HCT116 (cell line): ENCODE measurements at regions not wholly inside any gene's neighbourhood (a gene's known extent, or its start where the extent isn't known, plus 50 kb on each side); places are given as distances from the start of the nearest gene placed in this dataset.

Experiments used
- ATAC-seq: fragments of 200-7000 bp; cut with Tn5 transposase; 2 replicates; pipeline ENCODE4 v1.9.1; 2020; ENCODE audit warnings: mild to moderate bottlenecking, moderate library complexity
- BruUV-seq: library from RNA; stranded (reverse); fragments of 400-500 nt; replicated peaks from 2 replicates; lab custom pipeline; 2021; lab: Mats Ljungman, UMichigan
- CTCF ChIA-PET: fragments of 300-600 bp; sonication (Branson Sonifier 250); formaldehyde crosslinking; loops from one replicate; lab custom pipeline; 2021; ENCODE audit warnings: antibody characterized with exemption; lab: Charles Lee
- POLR2A ChIA-PET: fragments of 300-600, 350-600 bp; sonication (Branson Sonifier 250); formaldehyde crosslinking; loops from one replicate; lab custom pipeline; 2021; ENCODE audit warnings: antibody characterized with exemption; lab: Charles Lee
- RAD21 ChIA-PET, 2 experiments: fragments of 300-600 bp; sonication (Branson Sonifier 250); formaldehyde crosslinking; loops; one replicate each; lab custom pipeline; 2023; ENCODE audit warnings: low total read pairs in 2 of 2; ENCODE audit not compliant: uncharacterized antibody in 2 of 2, unreplicated experiment in 2 of 2, low non-redundant PET in 1 of 2; lab: Charles Lee
- DNase-seq: peaks from one replicate; pipeline ENCODE4 v3.0.0-alpha.2; 2010; ENCODE audit warnings: low read depth, low spot score
- H2AFZ ChIP-seq: fragments of 200-600 bp; shearing (Covaris generic), sonication (generic); 2 replicates; pipeline ENCODE4 v1.6.1; 2017; ENCODE audit warnings: low read depth, mixed run types, mixed read lengths, antibody characterized with exemption, low read length; ENCODE audit not compliant: poor library complexity, severe bottlenecking
- H3K27ac ChIP-seq: 2 replicates; pipeline ENCODE4 v1.5.1; 2012; ENCODE audit warnings: low read depth, low read length
- H3K27me3 ChIP-seq: fragments of 200-600 bp; sonication (generic); 2 replicates; pipeline ENCODE4 v1.6.1; 2016; ENCODE audit warnings: mixed run types, low read length, mixed read lengths; ENCODE audit not compliant: insufficient read depth
- H3K36me3 ChIP-seq, 2 experiments: fragments of 200-500 bp in 1 of 2; fragments of 200-600 bp in 1 of 2; sonication (Bioruptor generic) in 1 of 2; sonication (generic) in 1 of 2; 2 replicates each; pipeline versions ENCODE4 v1.5.1 to v1.6.1; 2014 to 2016; ENCODE audit warnings: low read length in 2 of 2, inconsistent platforms in 1 of 2, mixed read lengths in 1 of 2, mixed run types in 1 of 2; ENCODE audit not compliant: insufficient read depth in 2 of 2, control insufficient read depth in 1 of 2
- H3K4me1 ChIP-seq, 2 experiments: fragments of 200-600 bp in 1 of 2; sonication (generic) in 1 of 2; 2 replicates each; pipeline versions ENCODE4 v1.5.1 to v1.6.1; 2012 to 2017; ENCODE audit warnings: low read length in 2 of 2, inconsistent platforms in 1 of 2, mild to moderate bottlenecking in 1 of 2, mixed read lengths in 1 of 2, mixed run types in 1 of 2, moderate library complexity in 1 of 2; ENCODE audit not compliant: insufficient read depth in 2 of 2, control insufficient read depth in 1 of 2
- H3K4me2 ChIP-seq: fragments of 200-600 bp; sonication (generic); 2 replicates; pipeline ENCODE4 v1.6.1; 2017; ENCODE audit warnings: mixed run types, low read length, mixed read lengths
- H3K4me3 ChIP-seq, 2 experiments: fragments of 200-600 bp in 1 of 2; sonication (generic) in 1 of 2; replicated peaks in 1 of 2; 2 replicates each; pipeline ENCODE4 v1.5.1; 2011 to 2016; ENCODE audit warnings: low read length in 2 of 2, control low read depth in 1 of 2, low read depth in 1 of 2, mild to moderate bottlenecking in 1 of 2, mixed read lengths in 1 of 2, mixed run types in 1 of 2
- H3K79me2 ChIP-seq: fragments of 200-600 bp; sonication (generic); 2 replicates; pipeline ENCODE4 v1.6.1; 2017; ENCODE audit warnings: mild to moderate bottlenecking, mixed run types, low read length, moderate library complexity, mixed read lengths; ENCODE audit not compliant: insufficient read depth
- H3K9ac ChIP-seq: fragments of 200-600 bp; sonication (generic); 2 replicates; pipeline ENCODE4 v1.6.1; 2016; ENCODE audit warnings: low read length, mixed read lengths
- H3K9me2 ChIP-seq: fragments of 200-600 bp; sonication (generic), shearing (Covaris generic); 2 replicates; pipeline ENCODE4 v1.6.1; 2017; ENCODE audit warnings: mixed run types, mild to moderate bottlenecking, moderate library complexity; ENCODE audit not compliant: insufficient read depth
- H3K9me3 ChIP-seq, 2 experiments: fragments of 200-500 bp in 1 of 2; fragments of 200-600 bp in 1 of 2; sonication (Bioruptor generic) in 1 of 2; sonication (generic) in 1 of 2; 2 replicates each; pipeline ENCODE4 v1.6.1; 2014 to 2017; ENCODE audit warnings: low read length in 2 of 2, mixed read lengths in 2 of 2, inconsistent platforms in 1 of 2, low read depth in 1 of 2, mild to moderate bottlenecking in 1 of 2, mixed run types in 1 of 2, moderate library complexity in 1 of 2; ENCODE audit not compliant: control insufficient read depth in 1 of 2, insufficient read depth in 1 of 2
- H4K20me1 ChIP-seq: fragments of 200-600 bp; sonication (generic), shearing (Covaris generic); 2 replicates; pipeline ENCODE4 v1.6.1; 2017; ENCODE audit warnings: mixed run types, mild to moderate bottlenecking, moderate library complexity; ENCODE audit not compliant: insufficient read depth
- CBX3 ChIP-seq: IDR thresholded peaks from 2 replicates; pipeline ENCODE4 v1.6.1; 2012; ENCODE audit warnings: low read depth
- ELF1 ChIP-seq: IDR thresholded peaks from 2 replicates; pipeline ENCODE4 v1.6.1; 2012; ENCODE audit warnings: low read depth, borderline replicate concordance
- FOSL1 ChIP-seq: IDR thresholded peaks from 2 replicates; pipeline ENCODE4 v1.6.1; 2012; ENCODE audit warnings: low read depth
- MAX ChIP-seq: IDR thresholded peaks from 2 replicates; pipeline ENCODE4 v1.6.1; 2012
- REST ChIP-seq: IDR thresholded peaks from 2 replicates; pipeline ENCODE4 v1.6.1; 2012; ENCODE audit warnings: low read depth
- TCF7L2 ChIP-seq: IDR thresholded peaks from 2 replicates; pipeline ENCODE4 v1.7.0; 2011; ENCODE audit warnings: borderline replicate concordance, inconsistent platforms; ENCODE audit not compliant: insufficient read depth, insufficient read length; ENCODE audit errors: extremely low read depth
- ZBTB33 ChIP-seq: IDR thresholded peaks from 2 replicates; pipeline ENCODE4 v1.6.1; 2011; ENCODE audit warnings: mild to moderate bottlenecking, low read length, moderate library complexity; ENCODE audit not compliant: insufficient replicate concordance; ENCODE audit errors: extremely low read depth
- intact Hi-C: fragments of 100-400 bp; cut with micrococcal nuclease; formaldehyde crosslinking; loops from 2 replicates; pipeline ENCODE4 v1.10.0; 2022

DNA sequence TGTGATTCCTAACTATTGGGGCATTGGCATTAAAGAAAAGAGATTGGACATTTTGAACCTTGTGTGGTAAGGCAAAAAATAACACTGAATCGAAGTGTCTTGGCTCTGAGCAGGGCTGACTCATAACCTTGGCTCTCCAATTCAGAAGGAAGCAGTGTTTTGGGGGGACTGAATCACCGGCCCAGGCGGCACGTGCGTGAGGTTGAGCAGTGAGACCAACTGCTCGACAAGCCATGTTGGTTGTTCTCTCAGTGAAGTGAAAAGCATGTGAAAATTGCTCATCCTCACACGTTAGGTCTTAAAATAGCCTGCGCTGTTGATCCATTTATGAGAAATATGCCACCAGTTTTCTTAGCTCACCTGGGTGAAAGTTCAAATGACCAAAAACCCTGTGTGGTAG lies 137.8 kb upstream of the SPACA1 start (continued):
- no peak for TF ChIP-seq TCF7L2

GRCh38 chr6:87908978-87909811 lies 138.4 kb upstream of the SPACA1 start:
- Histone ChIP-seq H2AFZ (no peak overlapping the region), H4K20me1 (no peaks in the 10 kb centered on the region), H3K27ac (no peak overlapping the region), H3K9me3 (no peaks in the 10 kb centered on the region), H3K27me3 (peaks cover 9% of the 10 kb centered on the region; the same call in 1 of the 2 replicates), H3K4me2 (no peak overlapping the region), H3K4me1 (no peaks in the 10 kb centered on the region), H3K36me3 (no peaks in the 10 kb centered on the region), H3K9ac (no peak overlapping the region), H3K79me2 (no peaks in the 10 kb centered on the region), H3K9me2 (no peaks in the 10 kb centered on the region), H3K4me3 (no peak overlapping the region)
- no peak for DNase-seq
- BruUV-seq = no TSS peak
- RAD21 ChIA-PET = no interaction called here
- TF ChIP-seq ZBTB33 (no peak), ELF1 (no peak), REST (no peak), FOSL1 (no peak), MAX (no peak), CBX3 (no peak)
- no peak for ATAC-seq
- POLR2A ChIA-PET = no interaction called here
- intact Hi-C loops = no loop called here
- CTCF ChIA-PET = no interaction called here
